DND-41 (cell line): ENCODE measurements at regions not wholly inside any gene's neighbourhood (a gene's known extent, or its start where the extent isn't known, plus 50 kb on each side); places are given as distances from the start of the nearest gene placed in this dataset.
A peak's percentile ranks its signal among the peaks of the same experiment; 100 is the strongest.

ENCODE experiments used
- EZH2 ChIP-seq: IDR thresholded peaks from 3 replicates; pipeline ENCODE4 v1.6.1; 2012; ENCODE audit warnings: borderline replicate concordance, low read depth, mild to moderate bottlenecking, moderate library complexity, low read length, inconsistent platforms; ENCODE audit not compliant: severe bottlenecking
- TF ChIP-seq, protein P1 (sequence below): IDR thresholded peaks from 2 replicates; pipeline ENCODE4 v1.5.1; 2012; ENCODE audit warnings: borderline replicate concordance, low read length, moderate library complexity, mild to moderate bottlenecking; ENCODE audit not compliant: poor library complexity, severe bottlenecking; ENCODE audit errors: extremely low read depth

- TF ChIP-seq, protein P1, sequence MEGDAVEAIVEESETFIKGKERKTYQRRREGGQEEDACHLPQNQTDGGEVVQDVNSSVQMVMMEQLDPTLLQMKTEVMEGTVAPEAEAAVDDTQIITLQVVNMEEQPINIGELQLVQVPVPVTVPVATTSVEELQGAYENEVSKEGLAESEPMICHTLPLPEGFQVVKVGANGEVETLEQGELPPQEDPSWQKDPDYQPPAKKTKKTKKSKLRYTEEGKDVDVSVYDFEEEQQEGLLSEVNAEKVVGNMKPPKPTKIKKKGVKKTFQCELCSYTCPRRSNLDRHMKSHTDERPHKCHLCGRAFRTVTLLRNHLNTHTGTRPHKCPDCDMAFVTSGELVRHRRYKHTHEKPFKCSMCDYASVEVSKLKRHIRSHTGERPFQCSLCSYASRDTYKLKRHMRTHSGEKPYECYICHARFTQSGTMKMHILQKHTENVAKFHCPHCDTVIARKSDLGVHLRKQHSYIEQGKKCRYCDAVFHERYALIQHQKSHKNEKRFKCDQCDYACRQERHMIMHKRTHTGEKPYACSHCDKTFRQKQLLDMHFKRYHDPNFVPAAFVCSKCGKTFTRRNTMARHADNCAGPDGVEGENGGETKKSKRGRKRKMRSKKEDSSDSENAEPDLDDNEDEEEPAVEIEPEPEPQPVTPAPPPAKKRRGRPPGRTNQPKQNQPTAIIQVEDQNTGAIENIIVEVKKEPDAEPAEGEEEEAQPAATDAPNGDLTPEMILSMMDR, result peak; percentile 23
- TF ChIP-seq EZH2, result no peak
Observed at GRCh38 chr4:152258804-152259708, 276.8 kb downstream of the FBXW7 start.
